HAP-1 (cell line): ENCODE measurements at regions not wholly inside any gene's neighbourhood (a gene's known extent, or its start where the extent isn't known, plus 50 kb on each side); places are given as distances from the start of the nearest gene placed in this dataset.

Source experiments
- DNase-seq, 2 experiments: peaks; one replicate each; pipeline ENCODE4 v3.0.0-alpha.2; 2016 to 2020; ENCODE audit warnings: low spot score in 2 of 2
- H3K27me3 ChIP-seq: fragments of 250-450 bp; sonication (Bioruptor Pico); 2 replicates; pipeline ENCODE4 v1.5.1; 2020; ENCODE audit warnings: low read depth, mild to moderate bottlenecking, moderate library complexity
- H3K36me3 ChIP-seq: fragments of 250-450 bp; sonication (Bioruptor Pico); replicated peaks from 2 replicates; pipeline ENCODE4 v1.5.1; 2020; ENCODE audit warnings: mild to moderate bottlenecking
- H3K4me1 ChIP-seq: fragments of 250-450 bp; sonication (Bioruptor Pico); 2 replicates; pipeline ENCODE4 v1.5.1; 2020; ENCODE audit warnings: mild to moderate bottlenecking
- H3K4me3 ChIP-seq: fragments of 250-450 bp; sonication (Bioruptor Pico); 2 replicates; pipeline ENCODE4 v1.5.1; 2020; ENCODE audit warnings: mild to moderate bottlenecking, moderate library complexity
- H3K9me3 ChIP-seq: fragments of 250-450 bp; sonication (Bioruptor Pico); 2 replicates; pipeline ENCODE4 v1.5.1; 2020; ENCODE audit warnings: mild to moderate bottlenecking, moderate library complexity
- in situ Hi-C: fragments of 300-500 bp; cut with MboI; formaldehyde crosslinking; loops from 3 replicates; pipeline ENCODE4 v1.14.3; 2020; ENCODE audit warnings: low sequenced_read_pairs, inconsistent platforms, mixed read lengths

DNA sequence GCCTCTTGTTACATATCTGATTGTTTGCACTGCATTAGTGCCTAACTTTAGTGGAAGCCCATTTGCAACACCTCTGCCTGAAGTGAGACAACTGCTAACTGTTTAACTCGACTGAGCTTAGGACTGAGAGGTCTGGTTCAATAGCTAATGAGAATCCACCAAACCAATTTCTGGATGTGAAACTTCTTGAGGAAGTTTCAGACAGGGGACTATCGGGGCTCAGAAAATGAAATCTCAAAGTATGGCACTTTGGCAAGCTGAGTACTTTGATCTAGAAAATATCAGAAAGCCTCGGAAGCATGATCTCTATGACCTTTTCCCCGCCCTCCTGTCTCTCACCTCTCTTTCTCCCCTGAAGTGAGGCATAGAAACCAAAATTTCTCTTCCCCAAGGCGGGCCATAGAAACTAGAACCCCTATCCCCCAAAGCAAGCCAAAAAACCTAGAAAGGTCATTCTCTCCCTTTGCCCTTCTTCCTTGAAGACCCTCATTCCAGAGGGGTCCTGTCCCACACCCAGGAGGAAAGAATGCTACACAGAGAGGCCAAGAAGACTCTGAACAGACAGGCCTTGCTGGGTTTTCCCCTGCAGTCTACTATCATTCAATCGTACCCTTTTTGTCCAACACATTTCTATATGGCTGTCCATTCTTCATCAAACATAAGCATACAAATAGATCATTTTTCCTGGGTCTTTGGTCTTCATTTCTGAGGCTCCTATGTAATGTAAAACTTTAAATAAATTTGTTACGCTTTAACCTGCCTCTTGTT, 69.6 kb upstream of the CREB1 start:
- in situ Hi-C loops = loop anchor here (25.0 kb wide), 1 partner anchor 298 kb away; the partner anchor contains the start of gene KLF7
- Histone ChIP-seq H3K36me3 (no peaks in the 10 kb centered on the region), H3K9me3 (no peaks in the 10 kb centered on the region), H3K4me1 (no peaks in the 10 kb centered on the region), H3K4me3 (no peak overlapping the region), H3K27me3 (no peaks in the 10 kb centered on the region)
- no peak for DNase-seq

GRCh38 chr2:207463433-207463832, 66.3 kb upstream of the CREB1 start:
- Histone ChIP-seq H3K36me3 (no peaks in the 10 kb centered on the region), H3K4me1 (no peaks in the 10 kb centered on the region), H3K27me3 (no peaks in the 10 kb centered on the region), H3K9me3 (no peaks in the 10 kb centered on the region), H3K4me3 (no peak overlapping the region)
- in situ Hi-C loops = loop anchor here (25.0 kb wide), 1 partner anchor 301 kb away; the partner anchor contains the start of gene KLF7
- no peak for DNase-seq

DNA sequence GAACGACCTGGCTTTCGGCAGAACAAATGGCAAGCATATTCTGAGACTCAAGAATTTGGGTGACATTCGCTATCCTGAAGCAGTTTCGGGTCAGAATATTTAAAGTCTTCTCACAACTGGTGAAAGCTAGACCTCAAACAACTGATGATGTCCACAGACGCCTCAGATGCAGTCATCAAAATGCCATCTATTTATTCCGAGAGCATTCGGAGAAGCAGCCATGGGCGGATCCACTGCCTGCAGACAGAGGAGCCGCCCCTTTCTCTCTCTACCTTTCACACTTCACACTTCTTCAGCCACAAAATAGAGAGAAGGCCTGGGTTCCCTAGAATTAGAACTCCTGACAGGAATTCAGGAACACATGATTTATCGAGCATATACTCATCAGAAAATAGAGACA, 65.8 kb upstream of the CREB1 start:
- DNase-seq = no peak
- H3K4me1 ChIP-seq = no peaks in the 10 kb centered on the region
- in situ Hi-C loops = loop anchor here (25.0 kb wide), 1 partner anchor 302 kb away; the partner anchor contains the start of gene KLF7

GRCh38 chr2:207465894-207466293, 63.9 kb upstream of the CREB1 start:
- DNase-seq = no peak
- in situ Hi-C loops = loop anchor here (25.0 kb wide), 1 partner anchor 304 kb away; the partner anchor contains the start of gene KLF7
- Histone ChIP-seq H3K36me3 (no peaks in the 10 kb centered on the region), H3K9me3 (no peaks in the 10 kb centered on the region), H3K4me3 (no peak overlapping the region), H3K27me3 (no peaks in the 10 kb centered on the region), H3K4me1 (no peaks in the 10 kb centered on the region)

More for the DNA sequence above, 65.8 kb upstream of the CREB1 start:
- H3K4me3 ChIP-seq = no peak overlapping the region
- H3K36me3 ChIP-seq = no peaks in the 10 kb centered on the region
- H3K27me3 ChIP-seq = no peaks in the 10 kb centered on the region
- no peaks in the 10 kb centered on the region for H3K9me3 ChIP-seq

- no peak for DNase-seq
- H3K9me3 ChIP-seq = no peaks in the 10 kb centered on the region
- no peaks in the 10 kb centered on the region for H3K4me1 ChIP-seq
- H3K36me3 ChIP-seq = no peaks in the 10 kb centered on the region
- no peaks in the 10 kb centered on the region for H3K27me3 ChIP-seq
- no peak overlapping the region for H3K4me3 ChIP-seq
- in situ Hi-C loops = loop anchor here (25.0 kb wide), 1 partner anchor 306 kb away; the partner anchor contains the start of gene KLF7
Observed at GRCh38 chr2:207467716-207468347, 61.9 kb upstream of the CREB1 start.

DNA sequence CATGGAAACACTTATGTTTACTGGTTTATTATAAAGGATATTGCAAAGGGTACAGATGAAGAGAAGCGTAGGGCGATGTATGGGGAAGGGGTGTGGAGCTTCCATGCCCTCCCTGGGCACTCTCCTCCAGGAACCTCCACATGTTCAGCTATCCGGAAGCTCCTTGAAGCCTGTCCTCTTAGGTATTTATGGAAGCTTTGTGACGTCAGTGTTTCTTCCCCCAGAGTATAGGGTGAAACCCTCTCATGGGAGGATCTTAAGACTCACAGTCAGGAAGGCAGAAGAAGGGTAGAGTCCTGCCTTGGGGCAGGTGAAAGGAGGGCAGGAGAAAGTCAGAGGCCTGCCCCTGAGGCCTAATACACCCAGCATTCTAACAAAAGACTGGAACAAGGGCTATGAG, 61.3 kb upstream of the CREB1 start:
- H3K27me3 ChIP-seq = no peaks in the 10 kb centered on the region
- H3K36me3 ChIP-seq = no peaks in the 10 kb centered on the region
- in situ Hi-C loops = loop anchor here (25.0 kb wide), 1 partner anchor 306 kb away; the partner anchor contains the start of gene KLF7
- no peak overlapping the region for H3K4me3 ChIP-seq
- no peaks in the 10 kb centered on the region for H3K9me3 ChIP-seq
- no peak for DNase-seq
- H3K4me1 ChIP-seq = no peaks in the 10 kb centered on the region

- no peak for DNase-seq
- in situ Hi-C loops = loop anchor here (25.0 kb wide), 1 partner anchor 307 kb away; the partner anchor contains the start of gene KLF7
- H3K27me3 ChIP-seq = no peaks in the 10 kb centered on the region
- no peaks in the 10 kb centered on the region for H3K4me1 ChIP-seq
- H3K36me3 ChIP-seq = no peaks in the 10 kb centered on the region
- no peak overlapping the region for H3K4me3 ChIP-seq
- H3K9me3 ChIP-seq = no peaks in the 10 kb centered on the region
Observed at GRCh38 chr2:207469451-207469850, 60.3 kb upstream of the CREB1 start.

- no peak for DNase-seq
- H3K27me3 ChIP-seq = no peaks in the 10 kb centered on the region
- no peak overlapping the region for H3K4me3 ChIP-seq
- H3K36me3 ChIP-seq = no peaks in the 10 kb centered on the region
- H3K9me3 ChIP-seq = no peaks in the 10 kb centered on the region
- no peaks in the 10 kb centered on the region for H3K4me1 ChIP-seq
- in situ Hi-C loops = loop anchor here (5.0 to 25.0 kb wide), 4 partner anchors 308 to 775 kb away; partner anchors contain the start of gene KLF7
Observed at GRCh38 chr2:207469943-207470729, 59.6 kb upstream of the CREB1 start.

- H3K27me3 ChIP-seq = no peaks in the 10 kb centered on the region
- H3K4me1 ChIP-seq = no peaks in the 10 kb centered on the region
- in situ Hi-C loops = loop anchor here (5.0 to 25.0 kb wide), 4 partner anchors 309 to 776 kb away; partner anchors contain the start of gene KLF7
- H3K4me3 ChIP-seq = no peak overlapping the region
- DNase-seq = no peak
- H3K36me3 ChIP-seq = no peaks in the 10 kb centered on the region
- H3K9me3 ChIP-seq = no peaks in the 10 kb centered on the region
Observed at GRCh38 chr2:207471261-207471660, 58.5 kb upstream of the CREB1 start.

- H3K27me3 ChIP-seq = no peaks in the 10 kb centered on the region
- no peaks in the 10 kb centered on the region for H3K9me3 ChIP-seq
- H3K4me3 ChIP-seq = no peak overlapping the region
- DNase-seq = no peak
- in situ Hi-C loops = loop anchor here (5.0 to 25.0 kb wide), 4 partner anchors 310 to 778 kb away; partner anchors contain the start of gene KLF7
- no peaks in the 10 kb centered on the region for H3K36me3 ChIP-seq
- H3K4me1 ChIP-seq = no peaks in the 10 kb centered on the region
Observed at GRCh38 chr2:207472343-207473048, 57.3 kb upstream of the CREB1 start.

- DNase-seq = peak; percentile 60 to 64
- Histone ChIP-seq H3K27me3 (no peaks in the 10 kb centered on the region), H3K4me1 (no peaks in the 10 kb centered on the region), H3K4me3 (no peak overlapping the region), H3K9me3 (no peaks in the 10 kb centered on the region), H3K36me3 (no peaks in the 10 kb centered on the region)
- in situ Hi-C loops = loop anchor here (5.0 to 25.0 kb wide), 4 partner anchors 311 to 778 kb away; partner anchors contain the start of gene KLF7
Observed at GRCh38 chr2:207473049-207473930, 56.5 kb upstream of the CREB1 start.

- Histone ChIP-seq H3K9me3 (no peaks in the 10 kb centered on the region), H3K4me3 (no peak overlapping the region), H3K36me3 (no peaks in the 10 kb centered on the region), H3K27me3 (no peaks in the 10 kb centered on the region), H3K4me1 (no peaks in the 10 kb centered on the region)
- no peak for DNase-seq
- in situ Hi-C loops = loop anchor here (5.0 to 25.0 kb wide), 4 partner anchors 312 to 779 kb away; partner anchors contain the start of gene KLF7
Observed at GRCh38 chr2:207473931-207474235, 55.9 kb upstream of the CREB1 start.
